GM11168 (cell line): ENCODE measurements at regions not wholly inside any gene's neighbourhood (a gene's known extent, or its start where the extent isn't known, plus 50 kb on each side); places are given as distances from the start of the nearest gene placed in this dataset.

Experiments
- in situ Hi-C: fragments of 300-500 bp; cut with MboI; formaldehyde crosslinking; loops from one replicate; pipeline ENCODE4 v1.12.0; 2022; ENCODE audit warnings: low sequenced_read_pairs; ENCODE audit not compliant: unreplicated experiment

DNA sequence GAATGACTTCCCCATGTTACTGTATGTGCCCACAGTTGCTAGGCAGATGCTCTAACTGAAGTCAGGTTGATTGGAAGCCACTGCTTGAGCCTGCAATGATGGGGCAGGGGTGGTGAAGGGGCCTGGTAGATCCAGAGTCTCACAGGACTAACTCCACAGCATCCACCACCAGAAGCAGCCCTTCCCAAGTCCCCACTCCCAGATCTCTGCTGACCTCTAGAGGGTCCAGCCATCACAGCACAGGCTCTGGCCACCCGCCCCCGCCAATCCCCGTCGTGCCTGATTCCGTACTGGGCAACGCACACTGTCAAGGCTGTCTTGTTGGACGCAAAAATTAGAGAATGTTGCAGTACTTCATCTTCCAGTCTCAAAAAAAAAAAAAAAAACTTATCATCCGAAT is 136.8 kb upstream of the PDE1C start:
- in situ Hi-C loops, result loop anchor here (10.0 to 25.0 kb wide), 2 partner anchors 230 to 462 kb away; no protein-coding TSS in a partner anchor

GRCh38 chr7:32206488-32206887 is 136.3 kb upstream of the PDE1C start:
- in situ Hi-C loops, result loop anchor here (10.0 to 25.0 kb wide), 2 partner anchors 231 to 462 kb away; no protein-coding TSS in a partner anchor

DNA sequence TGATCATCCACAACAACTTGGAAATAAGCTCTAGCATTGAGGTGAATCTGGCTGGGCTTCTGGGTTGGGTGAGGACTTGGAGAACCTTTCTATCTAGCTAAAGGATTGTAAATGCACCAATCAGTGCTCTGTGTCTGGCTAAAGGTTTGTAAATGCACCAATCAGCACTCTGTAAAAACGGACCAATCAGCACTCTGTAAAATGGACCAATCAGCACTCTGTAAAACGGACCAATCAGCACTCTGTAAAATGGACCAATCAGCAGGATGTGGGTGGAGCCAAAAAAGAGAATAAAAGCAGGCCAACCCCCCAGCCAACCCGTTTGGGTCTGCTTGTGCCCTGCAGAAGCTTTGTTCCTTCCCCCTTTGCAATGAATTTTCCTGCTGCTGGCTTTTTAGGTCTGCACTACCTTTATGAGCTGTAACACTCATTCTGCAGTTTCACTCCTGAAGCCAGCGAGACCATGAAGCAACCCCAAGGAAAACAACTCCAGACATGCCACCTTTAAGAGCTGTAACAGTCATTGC is 135.2 kb upstream of the PDE1C start:
- in situ Hi-C loops, result loop anchor here (10.0 to 25.0 kb wide), 2 partner anchors 232 to 461 kb away; no protein-coding TSS in a partner anchor

DNA sequence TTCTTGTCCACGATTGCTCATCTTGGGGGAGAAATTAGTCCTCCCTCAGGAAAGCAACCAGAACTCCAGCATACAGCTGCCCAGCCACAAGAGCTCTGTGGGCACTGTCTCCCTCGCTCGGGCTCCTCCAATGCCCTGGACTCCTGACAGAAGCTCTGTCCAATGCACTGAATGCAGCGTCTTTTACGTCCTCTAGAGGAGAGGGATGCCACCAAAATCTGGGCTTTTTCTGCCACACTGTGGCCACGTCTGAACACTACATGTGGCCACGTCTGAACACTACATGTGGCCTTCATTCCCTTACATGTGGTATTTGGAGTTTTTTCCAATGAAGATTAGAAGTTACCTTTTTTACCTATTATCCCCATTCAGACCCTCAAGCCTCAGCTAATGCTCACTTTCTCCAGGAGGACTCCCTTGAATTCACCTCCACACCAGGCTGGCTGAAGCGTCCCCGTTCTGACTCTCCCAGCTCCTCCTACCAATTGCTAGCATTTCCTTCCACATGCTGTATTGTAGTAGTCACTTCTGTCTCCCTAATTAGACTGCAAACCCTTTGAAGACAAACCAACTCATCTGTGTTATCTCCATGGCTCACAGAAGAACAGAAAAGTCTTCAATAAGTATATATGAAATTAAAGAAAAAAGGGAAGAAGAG is 134.3 kb upstream of the PDE1C start:
- in situ Hi-C loops, result loop anchor here (10.0 to 25.0 kb wide), 2 partner anchors 233 to 460 kb away; no protein-coding TSS in a partner anchor

GRCh38 chr7:32200646-32201045 is 130.4 kb upstream of the PDE1C start:
- in situ Hi-C loops, result loop anchor here (10.0 to 25.0 kb wide), 2 partner anchors 237 to 456 kb away; no protein-coding TSS in a partner anchor

GRCh38 chr7:32194537-32194936 is 124.3 kb upstream of the PDE1C start:
- in situ Hi-C loops, result no loop called here

GRCh38 chr7:32191305-32191704 is 121.1 kb upstream of the PDE1C start:
- in situ Hi-C loops, result no loop called here

GRCh38 chr7:32179567-32179966 is 109.4 kb upstream of the PDE1C start:
- in situ Hi-C loops, result no loop called here

DNA sequence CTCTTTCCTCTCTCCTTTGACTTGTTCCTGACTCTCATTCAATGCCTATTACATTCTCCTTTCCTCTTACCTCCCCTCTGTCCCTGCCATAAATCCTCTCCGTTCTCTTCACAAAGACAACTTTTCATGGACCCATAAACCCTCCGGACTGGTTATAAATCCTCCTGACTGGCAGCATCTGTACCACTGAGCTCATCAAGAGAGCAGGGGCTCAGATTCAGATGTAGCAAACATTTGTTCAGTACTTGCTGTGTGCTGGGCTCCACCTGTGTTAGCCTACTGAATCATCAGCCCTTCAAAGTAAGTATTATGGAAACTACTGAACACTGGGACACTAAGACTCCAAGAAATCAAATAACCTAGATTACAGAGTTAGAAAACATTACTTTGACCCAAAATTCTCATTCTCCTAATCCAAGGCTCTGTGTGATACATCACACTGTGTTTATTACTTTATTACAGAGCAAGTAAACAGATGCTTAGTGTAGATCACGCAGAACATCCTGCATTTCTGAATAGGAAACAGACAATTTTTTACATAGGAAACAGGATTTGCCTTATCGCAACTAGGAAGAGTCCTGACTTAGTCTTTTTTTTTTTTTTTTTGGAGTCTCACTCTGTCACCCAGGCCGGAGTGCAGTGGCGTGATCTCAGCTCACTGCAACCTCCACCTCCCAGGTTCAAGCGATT is 108.6 kb upstream of the PDE1C start:
- in situ Hi-C loops, result no loop called here

- in situ Hi-C loops, result no loop called here
These were observed 107.0 kb upstream of the PDE1C start for GRCh38 chr7:32177232-32177631.

- in situ Hi-C loops, result no loop called here
These were observed 104.9 kb upstream of the PDE1C start for GRCh38 chr7:32175099-32175498.

- in situ Hi-C loops, result no loop called here
These were observed 101.0 kb upstream of the PDE1C start for GRCh38 chr7:32171248-32171647.

DNA sequence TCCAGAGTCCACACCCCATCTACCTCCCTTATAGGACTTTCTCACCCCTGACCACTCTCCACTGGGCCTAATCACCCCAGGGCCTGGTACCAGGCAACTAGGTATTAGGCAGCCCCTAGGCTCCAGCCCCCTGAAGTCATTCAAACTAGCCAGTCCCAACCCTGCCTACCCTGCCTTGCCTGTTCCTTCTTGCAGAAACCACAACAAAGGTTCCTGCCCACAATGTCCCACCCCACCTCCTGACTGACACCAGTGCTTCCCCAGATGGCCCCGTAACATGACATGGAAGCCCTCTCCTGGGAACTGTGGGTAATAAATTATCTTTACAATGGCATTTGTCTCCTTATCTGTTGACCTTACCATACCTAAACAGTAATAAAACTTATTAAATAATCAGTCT is 100.6 kb upstream of the PDE1C start:
- in situ Hi-C loops, result no loop called here

GRCh38 chr7:32169228-32169627 is 99.0 kb upstream of the PDE1C start:
- in situ Hi-C loops, result no loop called here

GRCh38 chr7:32167815-32168214 is 97.6 kb upstream of the PDE1C start:
- in situ Hi-C loops, result no loop called here

DNA sequence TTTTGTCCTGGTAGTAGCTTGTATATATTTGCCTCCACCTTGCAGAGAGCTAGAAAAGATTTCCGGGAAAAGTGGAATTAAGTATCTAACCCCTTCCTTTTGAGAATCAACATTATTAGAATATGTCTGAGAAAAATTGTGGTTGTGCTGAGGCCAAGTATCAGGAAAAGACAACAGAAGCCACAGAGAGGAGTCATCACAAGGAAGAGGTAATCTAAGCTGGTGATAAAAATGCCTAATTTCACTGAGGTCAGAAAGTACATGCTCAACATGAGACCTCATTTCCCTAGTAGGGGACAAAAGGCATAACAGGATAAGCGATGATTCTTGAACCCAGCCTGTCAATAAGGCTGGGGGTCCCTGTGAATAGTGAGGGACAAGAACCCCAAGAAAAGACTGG is 97.0 kb upstream of the PDE1C start:
- in situ Hi-C loops, result no loop called here

- in situ Hi-C loops, result no loop called here
These were observed 94.3 kb upstream of the PDE1C start for GRCh38 chr7:32164341-32164996.

- in situ Hi-C loops, result no loop called here
These were observed 93.7 kb upstream of the PDE1C start for GRCh38 chr7:32163896-32164295.

GRCh38 chr7:32163141-32163806 is 93.1 kb upstream of the PDE1C start:
- in situ Hi-C loops, result no loop called here

- in situ Hi-C loops, result no loop called here
These were observed 91.5 kb upstream of the PDE1C start for GRCh38 chr7:32161708-32162107.
